H1 (cell line): ENCODE measurements at regions not wholly inside any gene's neighbourhood (a gene's known extent, or its start where the extent isn't known, plus 50 kb on each side); places are given as distances from the start of the nearest gene placed in this dataset.

Source experiments
- POLR2A ChIP-seq, 2 experiments: IDR thresholded peaks; 1 replicate in 1 of 2; 2 replicates in 1 of 2; pipeline ENCODE4 v1.6.1; 2011; ENCODE audit warnings: low read depth in 2 of 2, low read length in 2 of 2, mild to moderate bottlenecking in 2 of 2; ENCODE audit errors: control extremely low read depth in 1 of 2
- TEAD4 ChIP-seq: IDR thresholded peaks from 2 replicates; pipeline ENCODE4 v1.6.1; 2012; ENCODE audit warnings: low read depth, low read length, inconsistent platforms, mixed read lengths
- TF ChIP-seq, protein P1 (sequence below): IDR thresholded peaks from 2 replicates; pipeline ENCODE4 v1.6.1; 2012; ENCODE audit warnings: inconsistent platforms
- TF ChIP-seq, protein P2 (sequence below), 3 experiments: IDR thresholded peaks; 1 replicate in 2 of 3; 2 replicates in 1 of 3; pipeline versions ENCODE4 v1.5.1 to v1.6.1; 2011; ENCODE audit warnings: low read length in 3 of 3, mild to moderate bottlenecking in 3 of 3, inconsistent platforms in 2 of 3, low read depth in 1 of 3, moderate library complexity in 1 of 3; ENCODE audit not compliant: insufficient read depth in 1 of 3; ENCODE audit errors: control extremely low read depth in 1 of 3

DNA sequence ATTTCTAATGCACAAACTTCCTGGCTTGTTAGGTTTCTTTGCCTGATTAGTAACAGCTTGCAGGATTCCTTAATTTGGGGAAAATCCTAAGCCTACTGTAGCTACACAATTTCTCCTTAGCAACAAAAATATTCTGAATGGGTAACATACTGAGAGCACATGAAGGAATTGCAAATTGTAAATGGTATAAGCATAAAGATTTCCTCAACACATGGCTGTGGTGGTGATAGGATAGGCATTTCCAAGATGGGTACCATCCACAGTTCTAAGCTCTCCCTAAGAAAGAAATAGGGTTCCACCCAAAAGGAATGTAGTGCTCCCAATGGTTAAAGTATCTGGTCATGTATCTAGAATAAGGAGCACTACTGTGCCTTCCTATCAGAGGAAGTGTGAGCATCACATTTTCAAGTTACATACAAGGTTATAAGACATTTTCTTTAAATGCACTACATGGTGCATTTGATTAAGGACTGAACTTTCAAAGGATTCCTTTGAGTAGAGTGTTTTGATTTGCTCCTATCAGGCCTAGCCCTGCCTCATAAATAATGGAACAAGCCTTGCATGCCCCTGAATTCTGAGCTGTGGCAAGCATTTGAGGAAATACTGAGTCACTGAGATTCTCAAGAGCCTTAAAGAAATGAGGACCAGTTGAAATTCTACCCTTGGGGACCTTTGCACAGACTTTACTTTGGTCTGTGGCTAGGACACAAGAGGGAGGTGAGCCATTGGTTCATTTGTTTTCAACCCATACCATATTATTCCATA is 286.4 kb downstream of the PTBP2 start:
- TF ChIP-seq, protein P1, sequence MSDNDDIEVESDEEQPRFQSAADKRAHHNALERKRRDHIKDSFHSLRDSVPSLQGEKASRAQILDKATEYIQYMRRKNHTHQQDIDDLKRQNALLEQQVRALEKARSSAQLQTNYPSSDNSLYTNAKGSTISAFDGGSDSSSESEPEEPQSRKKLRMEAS, result no peak
- TF ChIP-seq TEAD4 (no peak), POLR2A (IDR thresholded peaks at IDR 0.05; ENCODE audit: control extremely low read depth in 1 of 2, low read depth in 2 of 2, low read length in 2 of 2) (no peak)
- TF ChIP-seq, protein P2, sequence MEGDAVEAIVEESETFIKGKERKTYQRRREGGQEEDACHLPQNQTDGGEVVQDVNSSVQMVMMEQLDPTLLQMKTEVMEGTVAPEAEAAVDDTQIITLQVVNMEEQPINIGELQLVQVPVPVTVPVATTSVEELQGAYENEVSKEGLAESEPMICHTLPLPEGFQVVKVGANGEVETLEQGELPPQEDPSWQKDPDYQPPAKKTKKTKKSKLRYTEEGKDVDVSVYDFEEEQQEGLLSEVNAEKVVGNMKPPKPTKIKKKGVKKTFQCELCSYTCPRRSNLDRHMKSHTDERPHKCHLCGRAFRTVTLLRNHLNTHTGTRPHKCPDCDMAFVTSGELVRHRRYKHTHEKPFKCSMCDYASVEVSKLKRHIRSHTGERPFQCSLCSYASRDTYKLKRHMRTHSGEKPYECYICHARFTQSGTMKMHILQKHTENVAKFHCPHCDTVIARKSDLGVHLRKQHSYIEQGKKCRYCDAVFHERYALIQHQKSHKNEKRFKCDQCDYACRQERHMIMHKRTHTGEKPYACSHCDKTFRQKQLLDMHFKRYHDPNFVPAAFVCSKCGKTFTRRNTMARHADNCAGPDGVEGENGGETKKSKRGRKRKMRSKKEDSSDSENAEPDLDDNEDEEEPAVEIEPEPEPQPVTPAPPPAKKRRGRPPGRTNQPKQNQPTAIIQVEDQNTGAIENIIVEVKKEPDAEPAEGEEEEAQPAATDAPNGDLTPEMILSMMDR (IDR thresholded peaks at IDR 0.05; ENCODE audit: control extremely low read depth in 1 of 3, insufficient read depth in 1 of 3, low read depth in 1 of 3, low read length in 3 of 3), result no peak
